ENCODE measurements at regions not wholly inside any gene's neighbourhood (a gene's known extent, or its start where the extent isn't known, plus 50 kb on each side); places are given as distances from the start of the nearest gene placed in this dataset.

DNA sequence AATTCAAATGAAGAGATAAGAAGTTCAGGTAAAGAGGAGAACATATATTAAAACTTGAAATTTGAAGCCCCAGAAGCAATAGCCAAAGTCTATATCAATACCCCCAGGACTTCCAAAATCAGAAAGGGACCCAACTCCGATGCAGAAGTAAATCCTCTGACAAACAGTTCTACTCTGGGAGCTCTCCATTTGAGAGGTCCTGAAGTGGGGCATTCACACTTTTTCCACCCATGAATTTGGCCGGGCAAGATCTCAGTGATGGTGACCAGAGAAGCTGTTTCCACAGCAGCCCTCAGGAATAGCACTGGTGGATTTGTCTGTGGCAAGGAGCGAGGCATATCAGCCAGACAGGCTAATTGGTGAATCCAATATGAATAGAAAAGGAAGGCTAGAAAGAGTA lies 313.6 kb upstream of the MC4R start:
- no peak overlapping the region for H3K14ac ChIP-seq (ENCODE audit: insufficient read depth, low read length)
- H3T11ph ChIP-seq (ENCODE audit: low read length) = no peak overlapping the region
- H3K79me2 ChIP-seq (ENCODE audit: insufficient read depth, low read length) = no peaks in the 10 kb centered on the region
- no peak overlapping the region for H2BK12ac ChIP-seq (ENCODE audit: insufficient read length, low read depth, low read length)
- no peak overlapping the region for H4K91ac ChIP-seq (ENCODE audit: insufficient read length, low read depth, low read length)
- H3K4me2 ChIP-seq (ENCODE audit: insufficient read depth, insufficient read length, low read length) = no peak overlapping the region
- no peak overlapping the region for H3K56ac ChIP-seq (ENCODE audit: insufficient read length, low read depth, low read length)
- no peak overlapping the region for H2BK15ac ChIP-seq (ENCODE audit: low read depth, low read length)
- no peak overlapping the region for H3K4ac ChIP-seq (ENCODE audit: low read depth, low read length)
- no peak overlapping the region for H3K27ac ChIP-seq (ENCODE audit: insufficient read length, low read depth, low read length)
- H2AK5ac ChIP-seq (ENCODE audit: insufficient read length, low read length) = no peak overlapping the region
- H3K27me3 ChIP-seq (ENCODE audit: insufficient read depth, low read length) = no peaks in the 10 kb centered on the region
- DNase-seq = no peak
- H3K27ac Mint-ChIP-seq = no peak overlapping the region
- no peaks in the 10 kb centered on the region for H3K36me3 Mint-ChIP-seq (ENCODE audit: insufficient read depth in 1 of 3, low read depth in 3 of 3)
- no peak overlapping the region for H4K8ac ChIP-seq (replicated peaks; ENCODE audit: insufficient read length, low read depth, low read length)
- no peak overlapping the region for H2BK120ac ChIP-seq (ENCODE audit: low read depth, low read length, poor library complexity, severe bottlenecking)
- H3K9me3 ChIP-seq (ENCODE audit: control insufficient read depth, low read depth, low read length) = no peaks in the 10 kb centered on the region
- no peak overlapping the region for H3K4me3 Mint-ChIP-seq
- TF ChIP-seq, protein P1, sequence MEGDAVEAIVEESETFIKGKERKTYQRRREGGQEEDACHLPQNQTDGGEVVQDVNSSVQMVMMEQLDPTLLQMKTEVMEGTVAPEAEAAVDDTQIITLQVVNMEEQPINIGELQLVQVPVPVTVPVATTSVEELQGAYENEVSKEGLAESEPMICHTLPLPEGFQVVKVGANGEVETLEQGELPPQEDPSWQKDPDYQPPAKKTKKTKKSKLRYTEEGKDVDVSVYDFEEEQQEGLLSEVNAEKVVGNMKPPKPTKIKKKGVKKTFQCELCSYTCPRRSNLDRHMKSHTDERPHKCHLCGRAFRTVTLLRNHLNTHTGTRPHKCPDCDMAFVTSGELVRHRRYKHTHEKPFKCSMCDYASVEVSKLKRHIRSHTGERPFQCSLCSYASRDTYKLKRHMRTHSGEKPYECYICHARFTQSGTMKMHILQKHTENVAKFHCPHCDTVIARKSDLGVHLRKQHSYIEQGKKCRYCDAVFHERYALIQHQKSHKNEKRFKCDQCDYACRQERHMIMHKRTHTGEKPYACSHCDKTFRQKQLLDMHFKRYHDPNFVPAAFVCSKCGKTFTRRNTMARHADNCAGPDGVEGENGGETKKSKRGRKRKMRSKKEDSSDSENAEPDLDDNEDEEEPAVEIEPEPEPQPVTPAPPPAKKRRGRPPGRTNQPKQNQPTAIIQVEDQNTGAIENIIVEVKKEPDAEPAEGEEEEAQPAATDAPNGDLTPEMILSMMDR (conservative IDR thresholded peaks at IDR 0.05) = no peak
- no peak overlapping the region for H4K5ac ChIP-seq (ENCODE audit: insufficient read length, low read depth, low read length)
- peaks cover 5 to 6% of the 10 kb centered on the region in 2 experiments; a peak in 3 of 4 replicates for H3K4me1 Mint-ChIP-seq
- H2AFZ ChIP-seq (ENCODE audit: low read length) = no peak overlapping the region
- no peak overlapping the region for H3K9ac ChIP-seq (ENCODE audit: extremely low read depth, insufficient read length, low read length)
- H4K20me1 ChIP-seq (ENCODE audit: control insufficient read depth, insufficient read depth, insufficient read length) = no peaks in the 10 kb centered on the region
- no peaks in the 10 kb centered on the region for H3K79me1 ChIP-seq (ENCODE audit: insufficient read depth, low read depth, low read length, poor library complexity, severe bottlenecking)
- no peak overlapping the region for H2BK20ac ChIP-seq (ENCODE audit: low read depth, low read length, poor library complexity, severe bottlenecking)
- H3K23ac ChIP-seq (ENCODE audit: insufficient read length, low read depth, low read length) = no peak overlapping the region
- H2BK5ac ChIP-seq (ENCODE audit: insufficient read length, low read length) = no peak overlapping the region
- H3K4me1 ChIP-seq (ENCODE audit: insufficient read depth, low read length) = no peaks in the 10 kb centered on the region
- no peak overlapping the region for H3K18ac ChIP-seq (ENCODE audit: insufficient read length, low read depth, low read length)
- H3K27me3 Mint-ChIP-seq (ENCODE audit: low read depth) = 0 out of 2 replicates have a peak, but pooled peaks cover 1% of the 10 kb centered on the region
- H3K23me2 ChIP-seq (ENCODE audit: insufficient read length, low read depth, low read length, poor library complexity, severe bottlenecking) = no peaks in the 10 kb centered on the region
- WGBS (ENCODE audit: extremely low coverage, insufficient read length, low lambda C conversion rate) = no CpG with 5 or more reads among the region's 3 CpGs
- H3K9me3 Mint-ChIP-seq = no peaks in the 10 kb centered on the region
